ENCODE measurements at regions not wholly inside any gene's neighbourhood (a gene's known extent, or its start where the extent isn't known, plus 50 kb on each side); places are given as distances from the start of the nearest gene placed in this dataset.
A peak's percentile ranks its signal among the peaks of the same experiment; 100 is the strongest.

DNA sequence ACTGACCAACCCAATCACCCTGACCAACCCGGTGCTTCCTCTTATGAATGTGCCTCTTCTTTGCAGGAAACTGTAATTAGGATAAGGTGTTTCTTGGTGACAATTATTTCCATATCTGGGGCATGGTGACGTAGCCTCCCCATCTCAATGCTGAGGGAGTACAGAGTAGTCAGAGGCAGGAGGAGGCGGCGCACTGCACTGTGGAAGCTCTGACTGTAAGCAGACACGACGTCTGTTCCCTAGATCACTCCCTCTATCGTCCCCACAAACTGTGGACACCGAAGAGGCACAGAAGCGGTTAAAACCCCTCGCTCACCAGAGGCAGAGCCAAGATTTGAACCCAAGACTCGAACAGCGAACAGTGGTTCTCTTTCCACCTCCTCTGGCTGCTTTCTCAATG is 231.0 kb upstream of the IGF1R start:
- Histone ChIP-seq H3K27me3 (ENCODE audit: control insufficient read depth, insufficient read depth, low read length) (peaks cover 6% of the 10 kb centered on the region), H3K36me3 (ENCODE audit: control insufficient read depth, insufficient read depth, low read length) (no peaks in the 10 kb centered on the region), H3K4me3 (ENCODE audit: low read depth, low read length) (no peak overlapping the region)
- no peak for DNase-seq (ENCODE audit: low read depth)
- ChIA-PET CTCF (no interaction called here), POLR2A (no interaction called here)
- TF ChIP-seq, protein P1, sequence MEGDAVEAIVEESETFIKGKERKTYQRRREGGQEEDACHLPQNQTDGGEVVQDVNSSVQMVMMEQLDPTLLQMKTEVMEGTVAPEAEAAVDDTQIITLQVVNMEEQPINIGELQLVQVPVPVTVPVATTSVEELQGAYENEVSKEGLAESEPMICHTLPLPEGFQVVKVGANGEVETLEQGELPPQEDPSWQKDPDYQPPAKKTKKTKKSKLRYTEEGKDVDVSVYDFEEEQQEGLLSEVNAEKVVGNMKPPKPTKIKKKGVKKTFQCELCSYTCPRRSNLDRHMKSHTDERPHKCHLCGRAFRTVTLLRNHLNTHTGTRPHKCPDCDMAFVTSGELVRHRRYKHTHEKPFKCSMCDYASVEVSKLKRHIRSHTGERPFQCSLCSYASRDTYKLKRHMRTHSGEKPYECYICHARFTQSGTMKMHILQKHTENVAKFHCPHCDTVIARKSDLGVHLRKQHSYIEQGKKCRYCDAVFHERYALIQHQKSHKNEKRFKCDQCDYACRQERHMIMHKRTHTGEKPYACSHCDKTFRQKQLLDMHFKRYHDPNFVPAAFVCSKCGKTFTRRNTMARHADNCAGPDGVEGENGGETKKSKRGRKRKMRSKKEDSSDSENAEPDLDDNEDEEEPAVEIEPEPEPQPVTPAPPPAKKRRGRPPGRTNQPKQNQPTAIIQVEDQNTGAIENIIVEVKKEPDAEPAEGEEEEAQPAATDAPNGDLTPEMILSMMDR (IDR thresholded peaks at IDR 0.05; ENCODE audit: insufficient read depth, low read depth, low read length), result no peak

DNA sequence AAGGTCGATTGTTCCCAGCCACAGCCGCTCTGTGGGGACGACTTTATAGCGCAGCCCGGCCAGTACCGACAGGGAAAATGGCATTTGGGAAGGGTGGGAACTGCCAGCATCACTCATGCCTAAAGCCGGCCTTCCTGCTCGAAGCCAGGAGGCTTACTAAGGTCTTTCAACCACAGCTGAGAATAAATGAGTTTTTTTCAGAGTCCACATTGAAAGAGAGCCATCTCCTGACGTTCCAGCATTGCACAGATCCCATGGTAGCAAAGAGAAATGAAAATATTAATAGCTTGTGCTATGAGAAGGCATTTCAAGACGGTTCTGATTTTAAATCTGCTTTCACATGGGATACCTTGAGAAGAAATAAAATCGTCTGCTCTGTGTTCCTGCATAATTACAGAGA is 230.2 kb upstream of the IGF1R start:
- TF ChIP-seq, protein P1 (IDR thresholded peaks at IDR 0.05; ENCODE audit: insufficient read depth, low read depth, low read length), result no peak
- Histone ChIP-seq H3K36me3 (ENCODE audit: control insufficient read depth, insufficient read depth, low read length) (no peaks in the 10 kb centered on the region), H3K4me3 (ENCODE audit: low read depth, low read length) (no peak overlapping the region), H3K27me3 (ENCODE audit: control insufficient read depth, insufficient read depth, low read length) (peaks cover 11% of the 10 kb centered on the region)
- ChIA-PET CTCF (interaction anchor here (0.9 to 3.2 kb wide), 2 partner anchors 10 to 106 kb away, joined by 4 to 23 read pairs; no protein-coding TSS in a partner anchor), POLR2A (no interaction called here)
- DNase-seq (ENCODE audit: low read depth), result no peak

DNA sequence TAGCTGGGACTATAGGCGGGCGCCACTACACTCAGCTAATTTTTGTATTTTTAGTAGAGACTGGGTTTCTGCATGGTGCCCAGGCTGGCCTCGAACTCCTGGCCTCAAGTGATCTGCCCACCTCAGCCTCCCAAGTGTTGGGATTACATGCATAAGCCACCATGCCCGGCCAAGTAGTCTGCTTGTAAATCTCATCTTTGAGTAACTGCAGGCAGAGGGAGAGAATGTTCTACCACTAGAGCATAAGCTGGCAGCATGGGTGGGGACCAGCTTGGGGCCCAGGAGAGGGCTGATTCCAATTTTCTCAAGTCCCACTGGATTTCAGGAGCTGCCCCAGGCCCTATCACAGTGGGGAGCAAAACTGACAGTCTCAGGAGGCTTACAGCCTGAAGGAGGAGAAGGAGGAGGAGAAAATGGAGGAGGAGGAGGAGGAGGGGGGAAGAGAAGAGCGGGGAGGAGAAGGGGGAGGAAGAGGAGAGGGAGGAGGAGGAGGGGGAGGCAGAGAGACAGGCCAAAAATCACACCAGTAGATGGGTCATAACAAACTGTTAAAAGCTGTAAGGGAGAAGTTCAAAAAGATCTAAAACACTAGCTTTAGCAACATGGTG is 229.1 kb upstream of the IGF1R start:
- TF ChIP-seq, protein P1 (IDR thresholded peaks at IDR 0.05; ENCODE audit: insufficient read depth, low read depth, low read length), result no peak
- DNase-seq (ENCODE audit: low read depth), result no peak
- no peak overlapping the region for H3K4me3 ChIP-seq (ENCODE audit: low read depth, low read length)
- peaks cover 11% of the 10 kb centered on the region for H3K27me3 ChIP-seq (ENCODE audit: control insufficient read depth, insufficient read depth, low read length)
- POLR2A ChIA-PET, result no interaction called here
- no peaks in the 10 kb centered on the region for H3K36me3 ChIP-seq (ENCODE audit: control insufficient read depth, insufficient read depth, low read length)
- CTCF ChIA-PET, result interaction anchor here (0.6 to 3.2 kb wide), 6 partner anchors 8 to 1314 kb away, joined by 3 to 23 read pairs (median 4); no protein-coding TSS in a partner anchor

DNA sequence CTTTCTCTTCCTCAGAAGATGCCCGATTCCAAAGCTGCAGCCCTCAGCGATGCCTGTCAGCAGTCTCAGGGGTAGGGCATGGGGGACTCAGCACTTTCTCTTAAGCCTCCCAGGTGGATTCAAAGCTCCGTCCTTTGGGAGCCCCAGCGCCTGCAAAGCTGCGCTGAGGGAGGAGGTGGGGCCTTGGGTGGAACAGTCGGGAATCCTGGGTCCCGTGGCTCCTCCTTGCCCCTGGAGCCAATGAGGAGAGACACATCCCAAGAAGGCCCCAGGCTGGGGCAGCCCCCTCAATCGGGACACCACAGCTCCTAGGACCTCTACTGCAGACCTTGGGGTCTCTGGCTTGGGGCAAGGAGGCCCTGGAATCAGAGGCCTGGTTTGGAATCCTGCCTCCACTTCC is 227.5 kb upstream of the IGF1R start:
- TF ChIP-seq, protein P1 (IDR thresholded peaks at IDR 0.05; ENCODE audit: insufficient read depth, low read depth, low read length), result no peak
- Histone ChIP-seq H3K36me3 (ENCODE audit: control insufficient read depth, insufficient read depth, low read length) (no peaks in the 10 kb centered on the region), H3K4me3 (ENCODE audit: low read depth, low read length) (no peak overlapping the region), H3K27me3 (ENCODE audit: control insufficient read depth, insufficient read depth, low read length) (peaks cover 11% of the 10 kb centered on the region)
- ChIA-PET POLR2A (no interaction called here), CTCF (interaction anchor here (0.6 to 3.2 kb wide), 6 partner anchors 16 to 577 kb away, joined by 3 to 23 read pairs (median 3); no protein-coding TSS in a partner anchor)
- DNase-seq (ENCODE audit: low read depth), result no peak

DNA sequence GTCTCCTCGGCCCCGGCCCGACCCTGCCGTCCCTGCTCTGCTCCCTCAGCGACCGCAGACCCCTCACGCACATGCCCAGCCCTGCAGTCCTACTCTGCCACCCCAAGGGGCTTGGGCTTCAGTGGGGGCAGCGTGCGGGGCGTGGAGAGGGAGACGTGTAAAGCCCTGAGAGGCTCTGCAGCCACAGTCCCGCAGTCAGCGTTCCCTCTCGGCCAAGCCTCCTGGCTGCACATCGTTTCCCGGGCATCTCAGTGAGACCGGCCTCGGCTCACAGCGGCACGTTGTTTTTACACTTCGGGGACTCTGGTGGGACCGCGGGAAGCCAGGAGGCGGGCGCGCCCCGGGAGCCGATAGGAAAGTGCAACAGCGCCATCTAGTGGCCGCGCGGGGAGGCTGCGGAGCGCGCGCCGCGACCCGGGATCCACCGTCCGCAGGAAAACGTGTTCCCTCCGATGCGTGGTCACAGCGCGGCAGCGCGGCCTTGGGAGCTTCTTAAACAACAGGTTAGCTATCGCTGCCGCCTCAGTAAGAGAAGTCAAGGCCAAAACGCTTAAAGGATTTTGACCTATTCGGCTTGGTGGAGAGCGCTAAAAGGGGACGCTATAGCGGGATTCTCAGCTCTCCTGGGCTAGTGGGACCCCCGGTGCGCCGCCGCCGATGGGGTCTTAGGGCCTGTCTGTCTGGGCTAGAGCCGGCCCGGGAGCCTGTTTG is 226.8 kb upstream of the IGF1R start:
- ChIA-PET POLR2A (no interaction called here), CTCF (interaction anchor here (0.5 to 1.7 kb wide), 15 partner anchors 9 to 323 kb away, joined by 3 to 32 read pairs (median 3); no protein-coding TSS in a partner anchor)
- no peak for DNase-seq (ENCODE audit: low read depth)

More for the DNA sequence above, 226.8 kb upstream of the IGF1R start:
- H3K27me3 ChIP-seq (ENCODE audit: control insufficient read depth, insufficient read depth, low read length), result peaks cover 12% of the 10 kb centered on the region
- TF ChIP-seq, protein P1 (IDR thresholded peaks at IDR 0.05; ENCODE audit: insufficient read depth, low read depth, low read length), result peak; percentile 98
- no peaks in the 10 kb centered on the region for H3K36me3 ChIP-seq (ENCODE audit: control insufficient read depth, insufficient read depth, low read length)
- H3K4me3 ChIP-seq (ENCODE audit: low read depth, low read length), result peak overlapping the region; percentile 21
